Hepatocyte (in vitro differentiated cells): ENCODE measurements at regions not wholly inside any gene's neighbourhood (a gene's known extent, or its start where the extent isn't known, plus 50 kb on each side); places are given as distances from the start of the nearest gene placed in this dataset.

Experiments
- CTCF ChIP-seq: fragments of 200-600 bp; sonication (generic); IDR thresholded peaks from 2 replicates; pipeline ENCODE4 v1.5.1; 2016; ENCODE audit warnings: antibody characterized with exemption, mild to moderate bottlenecking; ENCODE audit not compliant: poor library complexity
- EZH2 ChIP-seq: fragments of 200-600 bp; sonication (generic); IDR thresholded peaks from 2 replicates; pipeline ENCODE4 v1.6.1; 2016; ENCODE audit warnings: antibody characterized with exemption, mild to moderate bottlenecking, borderline replicate concordance
- EZH2phosphoT487 ChIP-seq: fragments of 200-600 bp; sonication (generic); IDR thresholded peaks from one replicate; pipeline ENCODE4 v1.6.1; 2018; ENCODE audit warnings: antibody characterized with exemption, mild to moderate bottlenecking, low read depth, moderate library complexity; ENCODE audit not compliant: unreplicated experiment, severe bottlenecking

- TF ChIP-seq CTCF, result no peak
- no peak for TF ChIP-seq EZH2phosphoT487
- no peak for TF ChIP-seq EZH2
These were observed 192.2 kb upstream of the CDKN2B start for GRCh38 chr9:22201256-22201655.
